ENCODE measurements at regions not wholly inside any gene's neighbourhood (a gene's known extent, or its start where the extent isn't known, plus 50 kb on each side); places are given as distances from the start of the nearest gene placed in this dataset.

GRCh38 chr14:66015071-66015780 lies 470.9 kb upstream of the CCDC196 start:
- Histone ChIP-seq H3K9me3 (ENCODE audit: control insufficient read depth, low read length) (no peaks in the 10 kb centered on the region), H3K4me1 (ENCODE audit: control insufficient read depth, insufficient read depth, low read length) (no peaks in the 10 kb centered on the region), H3K27me3 (ENCODE audit: control insufficient read depth, insufficient read depth, low read length, poor library complexity, severe bottlenecking) (no peaks in the 10 kb centered on the region), H3K27ac (ENCODE audit: low read depth, low read length) (no peak overlapping the region), H3K9ac (ENCODE audit: extremely low read depth, low read length, poor library complexity, severe bottlenecking) (no peak overlapping the region), H3K4me3 (ENCODE audit: low read length) (no peak overlapping the region), H3K36me3 (ENCODE audit: control insufficient read depth, insufficient read depth, low read length) (no peaks in the 10 kb centered on the region)
- 91 to 96% methylated on average over 4 of the region's 4 CpGs for WGBS, 2 experiments (ENCODE audit: insufficient coverage in 1 of 2, insufficient read length in 1 of 2)
- Mint-ChIP-seq H3K9me3 (peaks cover 9% of the 10 kb centered on the region), H3K4me1 (no peaks in the 10 kb centered on the region), H3K36me3 (ENCODE audit: low read depth) (no peaks in the 10 kb centered on the region), H3K4me3 (no peak overlapping the region), H3K27me3 (ENCODE audit: insufficient read depth) (no peaks in the 10 kb centered on the region), H3K27ac (no peak overlapping the region)
- no peak for TF ChIP-seq CTCF (conservative IDR thresholded peaks at IDR 0.05)
- no peak for DNase-seq

- H3K36me3 ChIP-seq (ENCODE audit: control insufficient read depth, insufficient read depth, low read length) = no peaks in the 10 kb centered on the region
- no peak overlapping the region for H3K9ac ChIP-seq (ENCODE audit: extremely low read depth, low read length, poor library complexity, severe bottlenecking)
- H3K4me3 ChIP-seq (ENCODE audit: low read length) = no peak overlapping the region
- no peak for TF ChIP-seq CTCF (conservative IDR thresholded peaks at IDR 0.05)
- H3K27ac ChIP-seq (ENCODE audit: low read depth, low read length) = no peak overlapping the region
- Mint-ChIP-seq H3K27me3 (ENCODE audit: insufficient read depth) (no peaks in the 10 kb centered on the region), H3K27ac (no peak overlapping the region), H3K36me3 (ENCODE audit: low read depth) (no peaks in the 10 kb centered on the region), H3K4me1 (peaks cover 9% of the 10 kb centered on the region), H3K4me3 (no peak overlapping the region), H3K9me3 (peaks cover 8% of the 10 kb centered on the region)
- H3K4me1 ChIP-seq (ENCODE audit: control insufficient read depth, insufficient read depth, low read length) = no peaks in the 10 kb centered on the region
- no peaks in the 10 kb centered on the region for H3K27me3 ChIP-seq (ENCODE audit: control insufficient read depth, insufficient read depth, low read length, poor library complexity, severe bottlenecking)
- WGBS, 2 experiments (ENCODE audit: insufficient coverage in 1 of 2, insufficient read length in 1 of 2) = 93% methylated on average over 1 of the region's 1 CpG; no CpG with 5 or more reads in 1 of the 2 experiments
- H3K9me3 ChIP-seq (ENCODE audit: control insufficient read depth, low read length) = no peaks in the 10 kb centered on the region
- DNase-seq = no peak
These were observed 468.2 kb upstream of the CCDC196 start for GRCh38 chr14:66017927-66018326.

- Mint-ChIP-seq H3K36me3 (ENCODE audit: low read depth) (peaks cover 2% of the 10 kb centered on the region), H3K27me3 (ENCODE audit: insufficient read depth) (no peaks in the 10 kb centered on the region), H3K27ac (no peak overlapping the region), H3K4me1 (peaks cover 10% of the 10 kb centered on the region), H3K9me3 (peaks cover 7% of the 10 kb centered on the region), H3K4me3 (no peak overlapping the region)
- no peak overlapping the region for H3K27ac ChIP-seq (ENCODE audit: low read depth, low read length)
- H3K4me3 ChIP-seq (ENCODE audit: low read length) = no peak overlapping the region
- no peaks in the 10 kb centered on the region for H3K27me3 ChIP-seq (ENCODE audit: control insufficient read depth, insufficient read depth, low read length, poor library complexity, severe bottlenecking)
- no peak overlapping the region for H3K9ac ChIP-seq (ENCODE audit: extremely low read depth, low read length, poor library complexity, severe bottlenecking)
- DNase-seq = no peak
- H3K9me3 ChIP-seq (ENCODE audit: control insufficient read depth, low read length) = no peaks in the 10 kb centered on the region
- no peak for TF ChIP-seq CTCF (conservative IDR thresholded peaks at IDR 0.05)
- no peaks in the 10 kb centered on the region for H3K36me3 ChIP-seq (ENCODE audit: control insufficient read depth, insufficient read depth, low read length)
- WGBS, 2 experiments (ENCODE audit: insufficient coverage in 1 of 2, insufficient read length in 1 of 2) = 95% methylated on average over 8 of the region's 8 CpGs; no CpG with 5 or more reads in 1 of the 2 experiments
- no peaks in the 10 kb centered on the region for H3K4me1 ChIP-seq (ENCODE audit: control insufficient read depth, insufficient read depth, low read length)
These were observed 463.6 kb upstream of the CCDC196 start for GRCh38 chr14:66022526-66022925.

All from endodermal cell (in vitro differentiated cells).